HG02938 (cell line): ENCODE measurements at regions not wholly inside any gene's neighbourhood (a gene's known extent, or its start where the extent isn't known, plus 50 kb on each side); places are given as distances from the start of the nearest gene placed in this dataset.

Source experiments
- ATAC-seq: cut with Tn5 transposase; IDR thresholded peaks from one replicate; pipeline ENCODE4 v1.9.1; 2021; ENCODE audit warnings: mild to moderate bottlenecking, moderate library complexity; ENCODE audit not compliant: unreplicated experiment

DNA sequence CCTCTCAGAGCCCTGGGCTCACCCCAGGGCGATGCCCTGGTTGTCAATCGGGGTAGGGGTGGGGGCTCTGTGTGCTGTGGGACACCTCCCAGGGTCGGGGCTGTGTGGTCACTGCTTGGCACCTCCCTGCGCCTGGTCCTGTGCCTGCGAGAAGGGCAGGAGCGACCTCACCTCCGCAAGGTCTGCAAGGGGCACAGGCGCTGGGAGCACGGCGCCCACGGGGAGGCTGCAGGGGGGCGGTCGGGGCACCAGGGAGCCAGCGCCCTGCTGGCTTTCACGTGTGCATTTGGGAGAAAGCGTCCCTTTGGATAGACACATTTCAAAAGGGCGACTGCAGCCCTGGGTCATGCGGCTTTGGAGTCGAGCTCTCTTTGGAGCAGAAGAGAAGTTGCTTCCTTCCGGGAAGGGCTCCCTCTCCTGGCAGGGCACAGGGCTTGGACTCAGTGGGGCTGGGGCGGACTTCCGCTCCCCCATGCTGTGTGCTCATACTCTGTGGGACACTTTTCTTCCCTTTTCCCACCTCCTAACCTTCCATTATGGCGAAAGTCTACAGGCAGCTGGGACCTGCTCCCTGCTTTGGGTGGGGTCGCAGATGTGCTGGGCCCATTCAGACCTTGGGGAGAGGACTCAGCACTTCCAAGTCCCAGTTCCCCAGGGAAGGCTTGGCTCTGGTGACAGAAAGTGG, 52.9 kb upstream of the SLC28A3 start:
- no peak for ATAC-seq

GRCh38 chr9:84394036-84394435, 53.5 kb upstream of the SLC28A3 start:
- ATAC-seq = no peak

GRCh38 chr9:84397151-84397728, 56.7 kb upstream of the SLC28A3 start:
- peak; percentile 80 for ATAC-seq

DNA sequence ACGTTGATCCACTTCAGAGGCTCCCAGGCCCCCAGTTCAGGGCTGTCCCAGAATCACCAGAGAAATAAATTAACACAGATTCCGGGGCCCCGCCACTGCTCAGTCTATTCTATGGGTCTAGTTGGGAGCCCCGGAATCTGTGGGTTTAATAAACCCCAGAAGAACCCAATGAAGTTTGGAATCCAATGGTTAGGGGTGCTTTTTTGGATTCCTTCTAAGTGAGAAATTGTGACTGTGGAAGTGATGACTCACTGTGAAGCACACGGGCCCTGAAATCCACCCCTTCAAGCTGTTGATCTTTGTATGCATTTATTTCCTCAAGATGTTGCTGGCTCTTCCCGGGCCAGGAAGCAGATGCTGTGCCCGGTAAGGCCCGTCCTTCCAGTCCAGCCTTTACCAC, 57.3 kb upstream of the SLC28A3 start:
- no peak for ATAC-seq

- no peak for ATAC-seq
Measured at GRCh38 chr9:84402517-84402916, 62.0 kb upstream of the SLC28A3 start.

- no peak for ATAC-seq
Measured at GRCh38 chr9:84403288-84403687, 62.7 kb upstream of the SLC28A3 start.

GRCh38 chr9:84404095-84404686, 63.6 kb upstream of the SLC28A3 start:
- ATAC-seq = no peak

GRCh38 chr9:84405667-84406066, 65.1 kb upstream of the SLC28A3 start:
- no peak for ATAC-seq

DNA sequence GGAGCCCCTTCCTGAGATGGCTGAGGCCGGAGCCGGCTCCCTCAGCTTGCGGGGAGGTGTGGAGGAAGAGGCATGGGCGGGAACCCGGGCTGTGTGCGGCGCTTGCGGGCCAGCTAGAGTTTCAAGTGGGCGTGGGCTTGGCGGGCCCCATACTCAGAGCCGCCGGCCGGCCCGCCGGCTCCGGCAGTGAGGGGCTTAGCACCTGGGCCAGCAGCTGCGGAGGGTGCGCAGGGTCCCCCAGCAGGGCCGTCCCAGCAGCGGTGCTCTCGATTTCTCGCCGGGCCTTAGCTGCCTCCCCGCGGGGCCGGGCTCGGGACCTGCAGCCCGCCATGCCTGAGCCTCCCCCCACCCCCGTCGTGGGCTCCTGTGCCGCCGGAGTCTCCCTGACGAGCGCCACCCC, 67.9 kb upstream of the SLC28A3 start:
- ATAC-seq = no peak

DNA sequence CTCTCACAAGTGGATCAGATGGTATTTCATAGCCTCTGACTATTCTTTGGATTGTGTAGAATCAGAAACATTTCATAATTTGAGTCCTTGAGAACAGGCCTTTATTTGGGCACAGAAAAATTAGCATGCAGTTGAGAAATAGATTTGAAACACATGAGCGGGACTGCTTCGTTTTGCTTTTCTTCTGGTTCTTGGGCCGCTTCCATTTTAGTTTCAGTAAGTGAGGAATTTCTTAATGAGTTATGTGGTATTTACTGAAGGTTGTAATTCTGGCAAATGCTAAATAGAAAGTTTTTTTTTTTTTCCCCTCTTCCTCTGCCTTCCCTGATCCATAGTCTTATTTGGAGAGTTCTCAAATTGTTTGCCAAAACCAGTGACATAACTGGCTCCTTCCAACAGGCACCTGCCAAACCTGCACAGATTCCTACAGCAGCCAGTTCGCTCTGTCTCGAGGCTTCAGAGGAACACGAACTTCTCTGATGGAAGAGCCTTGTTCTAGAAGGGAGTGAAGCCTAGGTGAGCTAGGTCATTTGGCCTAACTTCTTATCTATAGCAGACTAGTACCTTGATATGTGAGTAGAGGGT, 71.2 kb upstream of the SLC28A3 start:
- ATAC-seq = no peak

DNA sequence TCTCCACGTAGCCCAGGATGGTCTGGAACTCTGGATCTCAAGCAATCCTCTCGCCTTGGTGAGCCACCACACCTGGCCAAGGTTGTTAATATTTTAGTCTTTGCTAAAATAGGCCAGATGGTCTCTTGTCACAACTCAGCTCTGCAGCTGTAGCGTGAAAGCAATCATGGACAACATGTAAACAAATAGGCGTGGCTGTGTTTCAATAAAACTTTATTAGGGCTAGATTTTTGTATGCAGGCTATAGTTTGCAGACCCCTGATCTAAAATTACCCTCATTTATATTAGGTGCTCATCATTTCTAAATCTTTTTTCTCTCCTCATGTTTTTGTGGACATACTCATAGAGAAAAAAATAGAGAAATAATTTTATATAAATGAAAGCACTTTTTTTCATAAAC, 72.1 kb upstream of the SLC28A3 start:
- no peak for ATAC-seq

GRCh38 chr9:84413301-84413700, 72.7 kb upstream of the SLC28A3 start:
- no peak for ATAC-seq

- no peak for ATAC-seq
Measured at GRCh38 chr9:84419031-84419602, 78.6 kb upstream of the SLC28A3 start.

DNA sequence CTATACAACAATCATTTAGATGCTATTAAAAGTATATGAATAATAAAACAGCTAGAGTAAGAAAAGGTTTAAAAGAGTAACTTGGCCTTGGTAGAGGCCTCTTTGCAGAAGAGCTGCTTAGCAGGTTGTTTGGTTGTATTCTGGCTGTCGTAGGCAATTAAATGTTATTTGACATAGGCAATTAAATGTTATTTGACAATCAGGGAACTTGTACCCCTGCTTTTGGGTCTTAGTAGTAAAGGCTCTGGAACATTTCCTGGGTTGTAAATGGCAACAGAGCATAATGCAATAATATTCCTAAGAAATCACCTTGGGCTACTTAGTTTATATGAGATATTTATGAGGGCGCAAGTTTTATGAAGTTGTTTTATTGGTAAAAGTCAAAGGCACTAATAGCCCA, 84.4 kb upstream of the SLC28A3 start:
- ATAC-seq = no peak

GRCh38 chr9:84432746-84433145, 92.2 kb upstream of the SLC28A3 start:
- no peak for ATAC-seq

DNA sequence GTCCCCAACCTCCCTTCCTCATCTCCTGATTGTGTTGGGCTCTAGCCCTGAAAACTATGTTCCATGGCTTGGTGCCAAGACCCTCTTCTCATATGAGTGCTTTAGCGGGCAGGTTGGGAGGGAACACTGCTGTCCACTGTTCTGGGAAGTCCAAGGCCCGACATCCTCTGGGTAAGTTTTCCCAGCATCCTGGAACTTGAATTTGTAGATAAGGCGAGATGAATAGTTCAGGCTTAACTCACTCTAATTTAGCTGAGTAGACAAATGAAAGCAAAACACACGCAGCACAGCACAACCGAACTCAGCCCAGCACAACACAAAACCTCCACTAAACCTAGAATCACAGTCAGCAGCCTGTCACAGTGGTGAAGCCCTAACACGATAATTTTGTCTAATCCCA, 95.3 kb upstream of the SLC28A3 start:
- ATAC-seq = no peak

DNA sequence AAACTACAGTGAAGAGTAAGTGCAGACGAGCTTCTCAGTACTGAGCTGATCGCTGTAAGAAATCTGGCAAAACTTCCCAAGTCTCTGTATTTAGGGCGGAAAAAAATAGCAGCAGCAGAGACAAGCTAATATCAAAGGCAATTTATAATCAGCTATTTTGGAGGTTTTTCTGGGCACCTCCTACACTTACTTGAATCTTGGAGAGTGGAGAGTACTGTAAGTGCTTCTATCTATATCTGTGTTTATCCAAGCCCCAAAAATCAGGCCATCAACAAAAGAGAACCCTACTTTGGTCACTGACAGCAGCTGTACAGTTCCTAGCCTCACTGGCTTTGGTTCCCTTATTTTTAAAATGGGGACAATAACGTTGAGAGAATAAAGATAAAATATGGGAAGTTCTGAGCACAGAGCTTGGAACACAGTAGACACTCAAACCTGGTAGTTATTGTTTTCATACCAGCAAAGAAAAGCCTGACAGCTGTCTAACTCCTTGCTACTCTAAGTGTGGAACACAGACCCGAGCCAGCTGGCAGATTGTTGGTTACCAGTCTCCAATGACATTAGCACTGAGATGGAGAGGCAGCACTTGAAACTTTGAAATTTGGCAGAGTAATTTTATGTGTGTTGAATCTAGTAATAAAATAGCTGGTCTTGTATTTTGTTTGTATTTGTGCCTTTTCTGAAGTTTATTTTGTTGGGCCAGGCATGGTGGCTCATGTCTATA, 96.0 kb upstream of the SLC28A3 start:
- no peak for ATAC-seq

GRCh38 chr9:84438391-84438790, 97.8 kb upstream of the SLC28A3 start:
- no peak for ATAC-seq

- no peak for ATAC-seq
Measured at GRCh38 chr9:84439250-84439649, 98.7 kb upstream of the SLC28A3 start.

DNA sequence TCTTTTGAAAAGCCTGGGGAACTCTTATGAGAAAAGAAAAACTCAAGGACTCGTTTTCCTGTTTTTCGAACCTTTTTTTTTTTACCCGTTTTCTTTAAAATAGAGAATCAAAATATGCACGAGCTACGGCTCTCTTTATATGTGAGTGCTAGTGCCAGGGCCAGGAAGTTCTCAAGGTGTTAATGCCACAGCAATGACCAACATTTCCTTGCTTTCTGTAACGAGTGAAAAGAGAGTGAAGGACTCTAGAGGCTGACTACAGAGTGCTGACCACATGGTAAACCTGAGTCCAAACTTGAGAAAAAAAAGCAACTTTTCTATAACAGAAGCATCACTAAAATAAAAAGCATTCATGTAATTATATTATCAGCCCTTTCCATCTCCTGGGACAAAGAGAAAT, 102.2 kb upstream of the SLC28A3 start:
- no peak for ATAC-seq

GRCh38 chr9:84445737-84446136, 105.2 kb upstream of the SLC28A3 start:
- no peak for ATAC-seq
